Loucy (cell line): ENCODE measurements at regions not wholly inside any gene's neighbourhood (a gene's known extent, or its start where the extent isn't known, plus 50 kb on each side); places are given as distances from the start of the nearest gene placed in this dataset.

Experiments
- H2AFZ ChIP-seq: fragments of 200-600 bp; sonication (generic); 2 replicates; pipeline ENCODE4 v1.6.0; 2016; ENCODE audit warnings: antibody characterized with exemption, mild to moderate bottlenecking, low read length, moderate library complexity
- H3F3A ChIP-seq: fragments of 200-600 bp; 2 replicates; pipeline ENCODE4 v1.6.0; 2016; ENCODE audit warnings: antibody characterized with exemption, low read depth, mild to moderate bottlenecking
- H3K27me3 ChIP-seq: fragments of 200-600 bp; sonication (generic); 2 replicates; pipeline ENCODE4 v1.6.1; 2014; ENCODE audit warnings: low read length, mild to moderate bottlenecking; ENCODE audit not compliant: insufficient read depth, poor library complexity, severe bottlenecking
- H3K36me3 ChIP-seq: fragments of 200-600 bp; sonication (generic); 2 replicates; pipeline ENCODE4 v1.6.1; 2016; ENCODE audit warnings: low read length; ENCODE audit not compliant: insufficient read depth
- H3K4me1 ChIP-seq: fragments of 200-600 bp; sonication (generic); 2 replicates; pipeline ENCODE4 v1.5.1; 2014; ENCODE audit warnings: low read length, mild to moderate bottlenecking; ENCODE audit not compliant: insufficient read depth, poor library complexity, severe bottlenecking
- H3K4me2 ChIP-seq: fragments of 200-600 bp; sonication (generic); 2 replicates; pipeline ENCODE4 v1.6.0; 2014; ENCODE audit warnings: antibody characterized with exemption, low read length, low read depth, mild to moderate bottlenecking; ENCODE audit not compliant: poor library complexity, severe bottlenecking
- H3K4me3 ChIP-seq: fragments of 200-600 bp; sonication (generic); 2 replicates; pipeline ENCODE4 v1.5.1; 2014; ENCODE audit warnings: low read length, mild to moderate bottlenecking, mixed read lengths; ENCODE audit not compliant: poor library complexity, severe bottlenecking
- H3K79me2 ChIP-seq: fragments of 200-600 bp; sonication (generic); 2 replicates; pipeline ENCODE4 v1.6.1; 2014; ENCODE audit warnings: low read length; ENCODE audit not compliant: insufficient read depth
- H3K9ac ChIP-seq: fragments of 200-600 bp; sonication (generic); 2 replicates; pipeline ENCODE4 v1.6.0; 2014; ENCODE audit warnings: mild to moderate bottlenecking, low read depth, low read length, moderate library complexity; ENCODE audit not compliant: poor library complexity, severe bottlenecking
- H3K9me2 ChIP-seq: fragments of 200-600 bp; sonication (generic); replicated peaks from 2 replicates; pipeline ENCODE4 v1.6.1; 2016; ENCODE audit warnings: low read depth, low read length, mixed read lengths
- H3K9me3 ChIP-seq: fragments of 200-600 bp; sonication (generic); 2 replicates; pipeline ENCODE4 v1.6.1; 2014; ENCODE audit warnings: mild to moderate bottlenecking, antibody characterized with exemption, low read length, low read depth; ENCODE audit not compliant: insufficient read depth
- H4K20me1 ChIP-seq: fragments of 200-600 bp; sonication (generic); 2 replicates; pipeline ENCODE4 v1.6.0; 2014; ENCODE audit warnings: antibody characterized with exemption, low read length, mild to moderate bottlenecking; ENCODE audit not compliant: insufficient read depth, poor library complexity, severe bottlenecking
- EZH2phosphoT487 ChIP-seq: fragments of 200-600 bp; IDR thresholded peaks from 2 replicates; pipeline ENCODE4 v1.6.1; 2018; ENCODE audit warnings: antibody characterized with exemption, mild to moderate bottlenecking, moderate library complexity, borderline replicate concordance
- TF ChIP-seq, protein P1 (sequence below): fragments of 200-600 bp; sonication (generic); conservative IDR thresholded peaks from 2 replicates; pipeline ENCODE4 v1.5.1; 2014; ENCODE audit warnings: mild to moderate bottlenecking, antibody characterized with exemption, low read length

DNA sequence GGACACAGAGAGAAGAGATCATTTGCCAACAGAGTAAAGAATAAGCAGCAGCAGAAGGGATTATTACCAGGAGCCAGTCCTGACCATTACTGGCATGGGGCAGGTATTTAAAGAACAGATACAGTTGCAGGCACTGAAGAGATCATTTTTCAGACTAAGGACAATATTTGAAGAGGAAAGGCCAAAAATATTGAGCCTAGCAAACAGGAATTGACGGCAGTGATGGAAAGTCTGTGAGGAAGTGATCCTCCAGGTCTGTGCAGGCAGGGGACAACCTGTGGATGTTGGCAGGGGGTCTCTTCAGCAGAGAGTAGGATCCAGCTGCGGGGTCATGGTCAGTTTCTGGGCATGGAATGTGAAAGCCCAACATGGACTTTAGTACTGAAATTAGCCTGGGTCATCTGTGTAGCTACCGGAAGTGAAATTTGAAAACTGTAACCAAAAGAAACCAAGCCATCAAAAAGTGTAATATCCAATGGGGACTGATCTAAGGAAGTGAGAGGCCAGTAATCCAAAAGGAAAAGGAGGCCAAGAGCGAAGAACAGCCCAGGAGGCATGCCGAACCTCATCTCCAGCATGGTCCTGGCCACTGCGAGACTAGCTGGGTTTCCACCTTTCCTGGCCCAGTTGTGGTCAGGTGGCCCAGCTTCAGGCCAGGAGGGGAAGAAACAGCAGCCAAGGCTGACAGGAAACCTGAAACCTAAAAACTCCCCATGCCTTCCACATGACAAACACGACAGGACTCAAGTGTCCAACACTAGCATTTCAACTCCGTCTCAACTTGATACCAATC, 115.1 kb upstream of the TNFAIP3 start:
- Histone ChIP-seq H3K4me2 (no peak overlapping the region), H3K9me3 (no peaks in the 10 kb centered on the region), H3K9me2 (no peaks in the 10 kb centered on the region), H3K9ac (no peak overlapping the region), H3K4me1 (peaks cover 52% of the 10 kb centered on the region), H3F3A (no peaks in the 10 kb centered on the region), H4K20me1 (no peaks in the 10 kb centered on the region), H2AFZ (no peak overlapping the region), H3K36me3 (no peaks in the 10 kb centered on the region), H3K79me2 (no peaks in the 10 kb centered on the region), H3K4me3 (no peak overlapping the region), H3K27me3 (no peaks in the 10 kb centered on the region)
- TF ChIP-seq, protein P1, sequence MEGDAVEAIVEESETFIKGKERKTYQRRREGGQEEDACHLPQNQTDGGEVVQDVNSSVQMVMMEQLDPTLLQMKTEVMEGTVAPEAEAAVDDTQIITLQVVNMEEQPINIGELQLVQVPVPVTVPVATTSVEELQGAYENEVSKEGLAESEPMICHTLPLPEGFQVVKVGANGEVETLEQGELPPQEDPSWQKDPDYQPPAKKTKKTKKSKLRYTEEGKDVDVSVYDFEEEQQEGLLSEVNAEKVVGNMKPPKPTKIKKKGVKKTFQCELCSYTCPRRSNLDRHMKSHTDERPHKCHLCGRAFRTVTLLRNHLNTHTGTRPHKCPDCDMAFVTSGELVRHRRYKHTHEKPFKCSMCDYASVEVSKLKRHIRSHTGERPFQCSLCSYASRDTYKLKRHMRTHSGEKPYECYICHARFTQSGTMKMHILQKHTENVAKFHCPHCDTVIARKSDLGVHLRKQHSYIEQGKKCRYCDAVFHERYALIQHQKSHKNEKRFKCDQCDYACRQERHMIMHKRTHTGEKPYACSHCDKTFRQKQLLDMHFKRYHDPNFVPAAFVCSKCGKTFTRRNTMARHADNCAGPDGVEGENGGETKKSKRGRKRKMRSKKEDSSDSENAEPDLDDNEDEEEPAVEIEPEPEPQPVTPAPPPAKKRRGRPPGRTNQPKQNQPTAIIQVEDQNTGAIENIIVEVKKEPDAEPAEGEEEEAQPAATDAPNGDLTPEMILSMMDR: no peak
- TF ChIP-seq EZH2phosphoT487: no peak

DNA sequence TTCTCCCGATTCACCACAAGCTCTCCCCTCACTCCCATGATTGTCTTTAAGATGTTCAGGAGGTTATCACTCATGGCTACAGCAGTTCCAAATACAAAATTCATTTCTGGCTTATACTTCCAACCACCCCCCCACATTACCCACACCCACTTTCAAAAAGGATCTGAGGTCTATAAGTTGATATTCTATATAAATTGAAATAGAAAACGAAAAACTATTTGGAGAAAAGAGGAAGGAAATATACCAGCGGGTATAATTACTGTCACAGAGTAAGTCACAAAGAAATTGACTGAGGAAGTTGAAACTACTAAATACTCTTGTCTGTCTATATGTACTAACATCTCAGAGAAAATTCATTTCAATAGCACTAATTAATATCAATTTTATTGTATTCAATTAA, 112.7 kb upstream of the TNFAIP3 start:
- H3K9me3 ChIP-seq: no peaks in the 10 kb centered on the region
- H3K79me2 ChIP-seq: no peaks in the 10 kb centered on the region
- no peak for TF ChIP-seq EZH2phosphoT487
- TF ChIP-seq, protein P1: no peak
- no peaks in the 10 kb centered on the region for H3K36me3 ChIP-seq
- H2AFZ ChIP-seq: no peak overlapping the region
- peaks cover 35% of the 10 kb centered on the region for H3K4me1 ChIP-seq
- no peak overlapping the region for H3K9ac ChIP-seq
- no peaks in the 10 kb centered on the region for H3F3A ChIP-seq
- H3K4me2 ChIP-seq: no peak overlapping the region
- no peaks in the 10 kb centered on the region for H4K20me1 ChIP-seq
- H3K27me3 ChIP-seq: no peaks in the 10 kb centered on the region
- H3K9me2 ChIP-seq: no peaks in the 10 kb centered on the region
- no peak overlapping the region for H3K4me3 ChIP-seq

DNA sequence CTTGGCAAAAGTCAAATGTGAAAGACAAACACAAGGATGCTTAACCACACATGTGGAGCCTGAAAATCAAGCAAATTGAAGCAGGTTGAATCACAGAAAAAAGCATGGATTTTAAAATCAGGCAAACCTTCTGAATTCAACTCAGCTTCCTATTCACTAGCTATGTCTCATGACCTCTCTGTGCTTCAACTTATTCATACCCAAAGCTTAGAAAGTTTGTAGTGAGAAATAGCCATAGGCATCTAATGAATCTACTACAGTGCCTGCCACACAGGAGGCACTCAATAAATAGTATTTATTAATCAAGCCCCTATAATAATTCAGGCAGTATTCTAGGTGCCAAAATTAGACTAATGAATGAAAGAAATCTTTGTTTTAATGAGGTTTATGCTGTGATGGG, 112.2 kb upstream of the TNFAIP3 start:
- Histone ChIP-seq H4K20me1 (no peaks in the 10 kb centered on the region), H3F3A (no peaks in the 10 kb centered on the region), H3K9ac (no peak overlapping the region), H2AFZ (no peak overlapping the region), H3K9me2 (no peaks in the 10 kb centered on the region), H3K4me1 (peaks cover 31% of the 10 kb centered on the region), H3K79me2 (no peaks in the 10 kb centered on the region), H3K9me3 (no peaks in the 10 kb centered on the region), H3K4me3 (no peak overlapping the region), H3K27me3 (no peaks in the 10 kb centered on the region), H3K4me2 (no peak overlapping the region), H3K36me3 (no peaks in the 10 kb centered on the region)
- TF ChIP-seq, protein P1: no peak
